ENCODE measurements at regions not wholly inside any gene's neighbourhood (a gene's known extent, or its start where the extent isn't known, plus 50 kb on each side); places are given as distances from the start of the nearest gene placed in this dataset.
A peak's percentile ranks its signal among the peaks of the same experiment; 100 is the strongest.
"Not testable (repeated sequence)": the region's sequence is repeated elsewhere in the genome, so short reads cannot be mapped to it uniquely, and the experiment has no call there.

DNA sequence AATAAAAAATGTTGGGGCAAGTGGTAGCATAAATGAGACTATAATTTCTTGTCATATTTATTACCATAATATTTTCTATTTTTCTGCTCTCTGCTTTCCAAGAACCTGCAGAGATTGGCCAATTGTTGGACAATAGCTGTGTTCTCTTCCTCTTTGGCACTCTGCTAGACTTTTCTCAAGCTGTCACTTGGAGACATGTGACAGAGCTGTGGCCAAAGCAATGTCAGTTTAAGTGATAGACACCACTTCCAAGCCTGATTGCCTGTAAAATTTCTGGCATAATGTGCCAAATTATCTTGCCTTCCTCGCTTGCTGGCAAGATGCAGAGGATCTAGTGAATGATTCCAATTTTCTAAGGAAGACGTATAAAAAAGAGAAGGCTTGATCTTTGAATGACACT is 162.2 kb upstream of the NDST4 start:
- no peak for DNase-seq

GRCh38 chr4:115274545-115274944 is 161.1 kb upstream of the NDST4 start:
- peak in 1 of 2 donors; percentile 27 for DNase-seq

DNA sequence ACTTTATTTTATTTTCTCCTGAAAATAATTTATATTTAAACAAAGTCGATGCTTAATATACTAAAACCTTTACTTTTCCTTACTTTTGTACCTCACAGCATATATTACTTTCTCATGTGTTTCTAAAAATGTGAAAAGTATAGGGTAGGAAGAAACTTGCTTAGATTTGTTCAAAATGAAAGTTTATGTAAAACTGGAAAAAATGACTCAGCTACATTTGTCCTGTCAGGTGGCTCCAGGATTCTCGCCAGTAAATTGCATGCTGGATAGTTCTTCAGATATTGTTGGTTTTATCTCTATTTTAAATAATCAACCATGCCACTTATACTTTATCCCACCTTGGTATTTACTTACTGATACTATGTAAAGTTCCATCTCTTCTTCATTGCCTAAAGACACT is 159.2 kb upstream of the NDST4 start:
- DNase-seq = no peak

DNA sequence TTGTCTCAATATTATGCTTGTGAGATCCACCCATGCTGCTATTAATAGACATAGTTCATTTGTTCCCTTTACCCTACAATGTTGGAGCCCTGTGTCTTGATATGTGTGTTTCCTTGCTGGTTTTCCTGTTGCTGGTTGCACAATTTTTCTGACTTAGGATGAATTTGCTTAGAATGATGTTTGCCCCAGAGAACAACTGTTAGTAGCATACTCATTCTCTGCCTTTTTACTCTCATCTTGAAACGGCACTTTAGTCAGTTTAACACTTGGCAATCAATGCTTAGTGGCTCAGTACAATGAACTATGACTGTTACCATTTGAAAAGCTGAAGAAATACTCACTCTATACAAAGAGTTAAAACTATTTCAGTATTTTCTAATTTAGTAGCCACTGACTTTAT is 158.8 kb upstream of the NDST4 start:
- DNase-seq = peak in 1 of 2 donors; percentile 46

GRCh38 chr4:115260195-115260594 is 146.8 kb upstream of the NDST4 start:
- no peak for DNase-seq

DNA sequence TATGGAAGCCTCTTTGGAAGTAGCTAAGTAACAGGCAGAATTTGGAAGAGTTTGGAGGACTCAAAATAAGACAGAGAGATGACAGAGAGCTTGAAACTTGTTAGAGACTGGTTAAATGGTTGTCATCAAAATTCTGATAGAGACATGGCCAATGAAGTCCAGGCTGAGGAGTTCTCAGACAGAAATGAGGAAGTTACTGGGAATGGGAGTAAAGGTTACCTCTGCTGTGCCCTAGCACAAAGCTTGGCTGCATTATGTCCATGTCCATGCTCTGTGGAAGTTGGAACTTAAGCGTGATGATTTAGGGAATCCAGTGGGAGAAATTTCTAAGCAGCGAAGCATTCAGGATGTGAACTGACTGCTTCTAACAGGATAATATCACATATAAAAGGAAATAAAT is 146.2 kb upstream of the NDST4 start:
- DNase-seq = no peak

GRCh38 chr4:115249808-115250207 is 136.4 kb upstream of the NDST4 start:
- no peak for DNase-seq

- peak in 1 of 2 donors; percentile 91 for DNase-seq
These were observed 121.1 kb upstream of the NDST4 start for GRCh38 chr4:115234405-115235093.

DNA sequence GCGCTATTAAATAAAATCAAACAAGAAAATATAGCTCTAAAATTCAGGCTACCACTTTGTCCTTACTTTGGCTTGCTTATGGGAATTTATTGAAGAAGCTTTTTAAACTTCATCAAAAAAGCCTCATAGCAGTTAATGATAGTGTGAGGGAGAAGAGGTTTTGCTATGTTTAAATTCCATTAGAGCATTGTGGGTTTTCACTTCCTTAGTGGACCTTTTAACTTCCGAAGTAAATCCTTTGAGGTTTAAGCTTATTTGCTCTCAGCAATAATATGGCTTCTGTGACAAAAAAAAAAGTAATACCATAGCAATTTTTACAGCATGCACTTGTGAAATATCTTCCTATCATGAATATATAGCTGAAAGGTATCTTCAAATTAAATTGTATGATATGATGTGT is 120.2 kb upstream of the NDST4 start:
- DNase-seq = no peak

DNA sequence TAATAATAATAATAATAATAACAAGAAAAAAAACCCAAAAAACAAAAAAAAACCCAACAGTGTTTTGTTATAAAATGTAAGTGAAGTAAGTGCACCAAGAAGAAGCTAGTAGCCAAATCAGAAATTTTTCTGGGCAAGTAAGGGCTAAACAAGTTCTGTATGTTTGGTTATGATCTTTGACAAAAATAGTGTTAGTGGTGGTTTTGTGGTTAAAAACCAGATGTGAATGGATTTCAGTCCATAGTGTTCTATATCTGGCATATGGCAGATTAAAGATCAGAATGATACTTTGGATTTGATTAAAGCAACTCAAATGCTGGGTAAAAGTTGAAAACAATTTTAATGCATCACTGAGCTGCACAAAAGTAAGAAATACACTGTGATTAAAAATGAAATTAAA is 116.5 kb upstream of the NDST4 start:
- no peak for DNase-seq

DNA sequence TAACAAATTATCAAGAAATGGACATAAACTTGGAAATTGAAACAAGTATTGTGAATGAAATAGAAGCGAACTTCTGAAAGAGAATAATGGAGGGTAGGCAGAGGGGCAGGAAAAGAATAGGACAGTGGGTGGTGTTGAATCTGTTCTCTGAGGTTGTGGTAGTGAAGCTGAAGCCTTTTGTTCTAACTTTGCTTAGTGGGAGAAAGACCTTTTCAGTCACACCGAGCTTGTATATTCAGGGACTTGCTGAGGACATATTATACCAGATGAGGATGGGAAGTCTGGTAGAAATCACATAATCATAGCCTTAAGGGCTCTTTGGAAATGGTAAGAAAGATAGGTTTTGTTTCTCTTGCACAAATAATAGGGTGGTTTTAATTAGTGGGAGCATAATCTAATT is 115.4 kb upstream of the NDST4 start:
- DNase-seq = no peak

DNA sequence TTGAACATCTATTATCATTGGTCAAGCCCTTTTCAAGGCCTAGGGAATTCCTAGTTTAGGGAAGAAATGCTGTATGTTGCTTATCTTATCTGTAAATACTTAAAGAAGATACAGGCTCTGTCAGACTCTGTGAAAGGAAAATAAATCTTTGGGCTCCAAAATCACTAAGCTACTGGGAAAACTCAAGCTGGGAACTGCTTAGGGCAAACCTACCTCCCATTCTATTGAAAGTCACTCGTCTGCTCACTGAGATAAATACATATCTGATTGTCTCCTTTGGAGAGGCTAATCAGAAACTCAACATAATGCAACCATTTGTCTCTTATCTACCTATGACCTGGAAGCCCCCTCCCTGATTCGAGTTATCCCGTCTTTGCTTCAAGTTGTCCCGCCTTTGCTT is 108.6 kb upstream of the NDST4 start:
- no peak for DNase-seq

DNA sequence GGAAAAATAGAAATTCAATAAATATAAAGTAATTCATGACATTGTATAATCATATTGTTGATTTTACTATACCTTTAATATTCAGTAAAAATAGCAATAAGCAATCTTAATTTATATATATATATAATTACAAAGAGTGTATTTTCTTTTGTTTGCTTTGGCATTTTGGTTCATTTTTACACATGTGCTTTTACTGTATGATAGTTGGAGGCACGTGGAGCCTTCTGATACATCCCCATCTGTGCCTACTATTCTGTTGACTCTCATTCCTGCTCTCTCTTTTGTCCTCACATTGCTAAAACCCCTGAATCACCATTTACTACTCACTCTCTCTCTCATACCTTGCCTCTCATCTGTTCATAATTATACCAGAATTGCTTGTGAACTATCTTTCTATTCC is 106.4 kb upstream of the NDST4 start:
- no peak for DNase-seq

DNA sequence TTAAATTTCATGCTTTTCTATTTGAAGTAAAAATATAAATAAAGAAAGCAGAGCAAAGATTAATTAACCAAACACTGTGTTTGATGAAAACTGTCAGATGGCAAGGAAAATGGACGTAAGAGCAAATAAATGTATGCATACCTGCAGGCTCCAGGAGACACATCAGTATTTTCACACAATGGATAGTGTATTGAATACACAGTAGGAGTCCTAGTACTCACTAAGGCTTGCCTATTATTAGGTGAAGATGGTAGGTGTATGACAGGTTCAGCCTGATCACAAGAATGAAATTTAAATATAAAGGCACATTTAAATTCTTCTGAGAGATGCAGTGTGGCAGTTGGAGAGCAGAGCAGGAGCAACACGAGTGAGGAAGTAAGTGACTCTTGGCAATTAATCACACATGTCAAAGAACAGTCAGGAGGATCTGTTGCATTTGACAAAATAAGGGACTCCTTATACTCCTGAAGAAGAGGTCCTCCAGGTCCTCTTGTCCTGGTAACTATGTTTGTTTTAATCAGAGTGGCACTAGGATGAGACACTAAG is 106.0 kb upstream of the NDST4 start:
- peak in 1 of 2 donors; percentile 64 for DNase-seq

GRCh38 chr4:115215935-115216334 is 102.5 kb upstream of the NDST4 start:
- no peak for DNase-seq

- DNase-seq = no peak
These were observed 100.3 kb upstream of the NDST4 start for GRCh38 chr4:115213716-115214115.

GRCh38 chr4:115201042-115201330 is 87.6 kb upstream of the NDST4 start:
- DNase-seq = no peak

DNA sequence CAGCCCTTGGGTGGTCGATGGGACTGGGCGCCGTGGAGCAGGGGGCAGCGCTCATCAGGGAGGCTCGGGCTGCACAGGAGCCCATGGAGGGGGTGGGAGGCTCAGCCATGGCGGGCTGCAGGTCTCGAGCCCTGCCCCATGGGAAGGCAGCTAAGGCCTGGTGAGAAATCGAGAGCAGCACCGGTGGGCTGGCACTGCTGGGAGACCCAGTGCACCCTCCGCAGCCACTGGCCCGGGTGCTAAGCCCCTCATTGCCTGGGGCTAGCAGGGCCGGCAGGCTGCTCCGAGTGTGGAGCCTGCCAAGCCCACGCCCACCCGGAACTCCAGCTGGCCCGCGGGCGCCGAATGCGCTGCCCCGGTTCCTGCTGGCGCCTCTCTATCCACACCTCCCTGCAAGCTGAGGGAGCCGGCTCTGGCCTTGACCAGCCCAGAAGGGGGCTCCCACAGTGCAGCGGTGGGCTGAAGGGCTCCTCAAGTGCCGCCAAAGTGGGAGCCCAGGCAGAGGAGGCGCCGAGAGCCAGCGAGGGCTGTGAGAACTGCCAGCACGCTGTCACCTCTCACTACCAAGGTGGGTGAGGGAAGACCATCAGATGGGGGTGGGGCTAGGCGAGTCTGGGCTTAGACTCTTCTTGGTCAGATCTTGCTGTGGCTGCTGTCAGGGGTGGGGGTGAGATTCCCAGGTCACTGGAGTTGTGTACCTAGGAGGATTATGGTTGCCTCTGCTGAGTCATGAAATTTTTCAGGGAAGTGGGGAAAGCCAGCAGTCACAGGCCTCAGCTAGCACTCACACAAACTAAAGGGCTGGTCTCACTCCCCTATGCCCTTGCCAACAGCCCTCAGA is 87.0 kb upstream of the NDST4 start:
- DNase-seq = not testable (repeated sequence)

GRCh38 chr4:115194612-115195011 is 81.2 kb upstream of the NDST4 start:
- not testable (repeated sequence) for DNase-seq

DNA sequence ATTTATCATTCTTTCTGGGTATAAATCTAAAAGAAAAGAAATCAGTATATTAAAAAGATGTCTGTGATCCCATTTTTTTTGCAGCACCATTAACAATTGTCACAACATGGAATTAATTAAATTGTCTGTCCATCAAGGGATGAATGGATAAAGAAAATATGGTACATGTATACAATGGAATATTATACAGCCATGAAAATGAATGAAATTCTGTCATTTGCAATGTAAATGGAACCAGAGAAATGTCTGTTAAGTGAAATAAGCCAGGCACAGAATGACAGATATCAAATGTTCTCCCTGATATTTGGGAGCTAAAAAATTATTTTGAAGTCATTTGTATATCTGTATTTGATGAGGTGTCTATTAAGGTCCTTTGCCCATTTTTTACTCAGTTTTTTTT is 77.1 kb upstream of the NDST4 start:
- no peak for DNase-seq

DNA sequence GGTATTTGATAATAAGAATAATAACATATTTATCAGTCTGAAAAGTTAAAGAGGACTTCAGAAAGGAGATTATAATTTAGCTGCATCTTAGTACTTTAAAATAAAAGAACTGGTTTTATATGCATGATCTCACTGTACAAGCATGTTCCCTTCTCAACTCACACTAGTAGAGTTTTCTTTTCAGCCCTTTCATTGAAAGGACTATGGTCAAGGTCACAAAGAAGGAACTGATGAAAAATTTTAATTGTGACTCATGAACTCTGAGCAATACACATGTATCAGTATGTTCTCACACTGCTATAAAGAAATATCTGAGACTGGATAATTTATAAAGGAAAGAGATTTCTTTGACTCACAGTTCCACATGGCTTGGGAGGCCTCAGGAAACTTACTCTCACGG is 73.7 kb upstream of the NDST4 start:
- DNase-seq = no peak

- not testable (repeated sequence) for DNase-seq
These were observed 66.1 kb upstream of the NDST4 start for GRCh38 chr4:115179438-115180062.

GRCh38 chr4:115178687-115179086 is 65.3 kb upstream of the NDST4 start:
- DNase-seq = not testable (repeated sequence)

- DNase-seq = no peak
These were observed 57.8 kb upstream of the NDST4 start for GRCh38 chr4:115171220-115171619.

Data from bone marrow (tissue), 2 donors.